ENCODE measurements at regions not wholly inside any gene's neighbourhood (a gene's known extent, or its start where the extent isn't known, plus 50 kb on each side); places are given as distances from the start of the nearest gene placed in this dataset.

GRCh38 chr4:29541757-29542156, 1178.4 kb upstream of the PCDH7 start:
- intact Hi-C loops (cut with DNase I), result no loop called here
- no peak for DNase-seq
- no peaks in the 10 kb centered on the region for H3K9me3 ChIP-seq (replicated peaks in 1 of 3)
- 83 to 94% (median 88%) methylated on average over 6 of the region's 6 CpGs for WGBS, 4 donors
- TF ChIP-seq CTCF (IDR thresholded peaks at IDR 0.05), result no peak
- no peaks in the 10 kb centered on the region for H3K36me3 ChIP-seq (replicated peaks in 1 of 2)
- no peaks in the 10 kb centered on the region for H3K27me3 ChIP-seq
- no peak overlapping the region for H3K27ac ChIP-seq
- no peaks in the 10 kb centered on the region for H3K4me1 ChIP-seq (replicated peaks in 1 of 2)
- H3K4me3 ChIP-seq, result no peak overlapping the region

- Histone ChIP-seq H3K27me3 (no peaks in the 10 kb centered on the region), H3K4me3 (no peak overlapping the region), H3K9me3 (replicated peaks in 1 of 3) (no peaks in the 10 kb centered on the region), H3K36me3 (replicated peaks in 1 of 2) (no peaks in the 10 kb centered on the region), H3K27ac (no peak overlapping the region), H3K4me1 (replicated peaks in 1 of 2) (no peaks in the 10 kb centered on the region)
- intact Hi-C loops (cut with DNase I), result no loop called here
- TF ChIP-seq POLR2A (IDR thresholded peaks at IDR 0.05), result no peak
- DNase-seq, result no peak
Measured at GRCh38 chr4:29549342-29549741, 1170.8 kb upstream of the PCDH7 start.

GRCh38 chr4:29551821-29552220, 1168.3 kb upstream of the PCDH7 start:
- H3K4me3 ChIP-seq, result no peak overlapping the region
- WGBS, 4 donors, result 43 to 65% (median 58%) methylated on average over 1 of the region's 1 CpG
- no peaks in the 10 kb centered on the region for H3K36me3 ChIP-seq (replicated peaks in 1 of 2)
- no peaks in the 10 kb centered on the region for H3K4me1 ChIP-seq (replicated peaks in 1 of 2)
- no peaks in the 10 kb centered on the region for H3K27me3 ChIP-seq
- no peak for DNase-seq
- no peak overlapping the region for H3K27ac ChIP-seq
- H3K9me3 ChIP-seq (replicated peaks in 1 of 3), result no peaks in the 10 kb centered on the region
- TF ChIP-seq CTCF (IDR thresholded peaks at IDR 0.05), result no peak
- intact Hi-C loops (cut with DNase I), result no loop called here

GRCh38 chr4:29553846-29554245, 1166.3 kb upstream of the PCDH7 start:
- intact Hi-C loops (cut with DNase I), result no loop called here
- Histone ChIP-seq H3K27ac (no peak overlapping the region), H3K27me3 (no peaks in the 10 kb centered on the region), H3K4me1 (replicated peaks in 1 of 2) (no peaks in the 10 kb centered on the region), H3K36me3 (replicated peaks in 1 of 2) (no peaks in the 10 kb centered on the region), H3K4me3 (no peak overlapping the region), H3K9me3 (replicated peaks in 1 of 3) (no peaks in the 10 kb centered on the region)
- no peak for DNase-seq
- WGBS, 4 donors, result 43 to 67% (median 57%) methylated on average over 1 of the region's 1 CpG
- TF ChIP-seq POLR2A (IDR thresholded peaks at IDR 0.05) (no peak), CTCF (IDR thresholded peaks at IDR 0.05) (no peak)

GRCh38 chr4:29558789-29559188, 1161.4 kb upstream of the PCDH7 start:
- no peak for TF ChIP-seq CTCF (IDR thresholded peaks at IDR 0.05)
- TF ChIP-seq POLR2A (IDR thresholded peaks at IDR 0.05), result no peak
- Histone ChIP-seq H3K9me3 (replicated peaks in 1 of 3) (no peaks in the 10 kb centered on the region), H3K4me3 (no peak overlapping the region), H3K4me1 (replicated peaks in 1 of 2) (no peaks in the 10 kb centered on the region), H3K36me3 (replicated peaks in 1 of 2) (no peaks in the 10 kb centered on the region), H3K27ac (no peak overlapping the region), H3K27me3 (no peaks in the 10 kb centered on the region)
- no peak for DNase-seq
- intact Hi-C loops (cut with DNase I), result no loop called here

Measured in adrenal gland (tissue), 9 donors.